Astrocyte of the cerebellum (primary cell): ENCODE measurements at regions not wholly inside any gene's neighbourhood (a gene's known extent, or its start where the extent isn't known, plus 50 kb on each side); places are given as distances from the start of the nearest gene placed in this dataset.
"Not testable (repeated sequence)": the region's sequence is repeated elsewhere in the genome, so short reads cannot be mapped to it uniquely, and the experiment has no call there.

ENCODE experiments used
- DNase-seq: peaks from one replicate; pipeline ENCODE4 v3.0.0-alpha.2; 2011; ENCODE audit warnings: low read depth
- H3K4me3 ChIP-seq: 2 replicates; pipeline ENCODE4 v1.5.1; 2011; ENCODE audit warnings: mild to moderate bottlenecking, low read depth, low read length, moderate library complexity
- in situ Hi-C: cut with HindIII; loops from 2 replicates; pipeline ENCODE4 v1.10.0; 2017; ENCODE audit warnings: low sequenced_read_pairs
- TF ChIP-seq, protein P1 (sequence below): IDR thresholded peaks from 2 replicates; pipeline ENCODE4 v1.5.1; 2012; ENCODE audit warnings: low read length, low read depth, moderate library complexity, mild to moderate bottlenecking; ENCODE audit errors: missing control alignments

DNA sequence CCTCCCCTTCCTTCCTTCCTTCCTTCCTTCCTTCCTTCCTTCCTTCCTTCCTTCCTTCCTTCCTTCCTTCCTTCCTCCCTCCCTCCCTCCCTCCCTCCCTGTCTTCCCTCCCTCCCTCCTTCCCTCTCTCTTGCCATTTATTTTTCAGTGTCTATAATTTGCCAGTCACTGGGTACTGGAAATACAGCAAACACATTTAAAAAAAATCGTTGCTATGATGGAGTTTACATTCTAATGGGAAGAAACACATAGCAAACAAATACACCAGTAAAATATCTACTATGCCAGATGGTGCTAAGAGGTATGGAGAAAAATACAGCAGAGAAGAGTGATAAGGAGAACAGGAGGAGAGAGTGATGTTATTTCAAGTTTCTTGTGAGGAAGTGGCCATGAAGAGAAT is 309.5 kb downstream of the CTH start:
- H3K4me3 ChIP-seq = no peak overlapping the region
- in situ Hi-C loops = no loop called here
- DNase-seq = no peak
- TF ChIP-seq, protein P1, sequence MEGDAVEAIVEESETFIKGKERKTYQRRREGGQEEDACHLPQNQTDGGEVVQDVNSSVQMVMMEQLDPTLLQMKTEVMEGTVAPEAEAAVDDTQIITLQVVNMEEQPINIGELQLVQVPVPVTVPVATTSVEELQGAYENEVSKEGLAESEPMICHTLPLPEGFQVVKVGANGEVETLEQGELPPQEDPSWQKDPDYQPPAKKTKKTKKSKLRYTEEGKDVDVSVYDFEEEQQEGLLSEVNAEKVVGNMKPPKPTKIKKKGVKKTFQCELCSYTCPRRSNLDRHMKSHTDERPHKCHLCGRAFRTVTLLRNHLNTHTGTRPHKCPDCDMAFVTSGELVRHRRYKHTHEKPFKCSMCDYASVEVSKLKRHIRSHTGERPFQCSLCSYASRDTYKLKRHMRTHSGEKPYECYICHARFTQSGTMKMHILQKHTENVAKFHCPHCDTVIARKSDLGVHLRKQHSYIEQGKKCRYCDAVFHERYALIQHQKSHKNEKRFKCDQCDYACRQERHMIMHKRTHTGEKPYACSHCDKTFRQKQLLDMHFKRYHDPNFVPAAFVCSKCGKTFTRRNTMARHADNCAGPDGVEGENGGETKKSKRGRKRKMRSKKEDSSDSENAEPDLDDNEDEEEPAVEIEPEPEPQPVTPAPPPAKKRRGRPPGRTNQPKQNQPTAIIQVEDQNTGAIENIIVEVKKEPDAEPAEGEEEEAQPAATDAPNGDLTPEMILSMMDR = no peak

DNA sequence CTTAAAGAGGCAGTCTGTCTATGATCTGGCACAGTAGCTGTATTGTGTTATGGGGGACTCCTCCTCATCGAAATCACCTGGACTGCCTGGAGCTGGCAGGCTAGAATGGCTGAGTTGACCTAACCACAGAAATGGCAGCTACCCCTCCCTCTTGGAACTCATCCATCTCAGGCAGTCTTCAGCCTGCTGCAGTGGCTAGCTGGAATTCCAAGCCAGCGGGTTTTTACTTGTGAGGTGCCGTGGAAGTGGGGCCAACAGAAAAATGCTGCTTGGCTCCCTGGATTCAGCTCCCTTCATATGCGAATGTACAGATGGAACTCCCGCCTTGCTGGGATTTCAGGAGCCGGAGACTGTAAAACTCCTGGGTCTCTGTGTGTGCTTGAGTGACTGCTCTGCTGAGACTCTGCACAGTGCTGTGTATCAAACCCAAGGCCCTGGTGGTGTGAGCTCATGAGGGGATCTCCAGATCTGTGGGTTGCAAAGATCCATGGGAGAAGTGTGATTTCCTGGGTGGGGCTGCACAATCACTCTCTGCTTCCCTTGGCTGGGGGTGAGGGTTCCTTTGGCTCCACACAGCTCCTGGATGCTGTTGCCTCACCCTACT is 316.9 kb downstream of the CTH start:
- DNase-seq = no peak
- in situ Hi-C loops = no loop called here

DNA sequence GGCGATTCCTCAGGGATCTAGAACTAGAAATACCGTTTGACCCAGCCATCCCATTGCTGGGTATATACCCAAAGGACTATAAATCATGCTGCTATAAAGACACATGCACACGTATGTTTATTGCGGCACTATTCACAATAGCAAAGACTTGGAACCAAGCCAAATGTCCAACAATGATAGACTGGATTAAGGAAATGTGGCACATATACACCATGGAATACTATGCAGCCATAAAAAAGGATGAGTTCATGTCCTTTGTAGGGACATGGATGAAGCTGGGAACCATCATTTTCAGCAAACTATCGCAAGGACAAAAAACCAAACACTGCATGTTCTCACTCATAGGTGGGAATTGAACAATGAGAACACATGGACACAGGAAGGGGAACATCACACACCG is 311.1 kb downstream of the PTGER3 start:
- in situ Hi-C loops, DNase-seq, H3K4me3 ChIP-seq: not testable (repeated sequence)

More for the DNA sequence above, 316.9 kb downstream of the CTH start:
- TF ChIP-seq, protein P1 = no peak
- H3K4me3 ChIP-seq = no peak overlapping the region

DNA sequence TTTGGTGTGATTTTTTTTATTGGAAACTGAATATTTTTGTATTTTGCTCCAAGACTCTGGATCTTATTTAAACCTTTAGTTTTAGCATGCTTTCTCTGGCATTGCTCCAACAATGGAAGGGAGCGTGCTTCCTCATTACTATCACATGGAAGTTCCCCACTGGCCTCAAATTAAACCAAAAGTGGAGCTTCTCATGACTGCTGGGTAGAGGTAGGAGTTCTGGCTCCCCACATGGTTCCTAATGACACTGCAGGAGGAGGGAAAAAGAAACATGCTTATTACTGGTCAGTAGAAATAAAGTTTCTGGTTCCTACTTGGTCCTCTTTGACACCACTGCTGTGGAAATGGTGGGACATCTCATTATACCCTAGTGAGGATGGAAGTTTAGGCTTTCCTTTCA is 310.5 kb downstream of the PTGER3 start:
- in situ Hi-C loops = no loop called here
- H3K4me3 ChIP-seq = no peak overlapping the region
- TF ChIP-seq, protein P1 = no peak
- no peak for DNase-seq

DNA sequence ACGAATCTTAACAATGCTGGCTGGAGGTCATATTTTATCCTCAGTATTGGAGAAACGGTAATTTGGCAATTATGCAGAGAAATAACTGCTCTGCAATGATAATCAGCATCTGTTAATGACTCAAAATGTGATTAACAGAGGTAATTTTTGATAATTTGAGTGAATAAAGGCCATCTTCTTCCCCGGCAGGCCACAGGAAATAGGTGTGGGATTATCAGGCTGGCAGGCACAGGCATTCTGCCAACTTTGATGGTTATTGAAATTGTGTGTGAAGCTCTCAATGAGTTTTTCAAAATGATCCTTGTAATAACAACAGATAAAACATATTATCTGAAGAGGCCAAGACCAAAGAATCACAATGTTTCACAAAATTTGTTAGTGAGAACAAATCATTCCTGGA is 309.0 kb downstream of the PTGER3 start:
- DNase-seq = no peak
- TF ChIP-seq, protein P1 = no peak
- in situ Hi-C loops = no loop called here
- no peak overlapping the region for H3K4me3 ChIP-seq

DNA sequence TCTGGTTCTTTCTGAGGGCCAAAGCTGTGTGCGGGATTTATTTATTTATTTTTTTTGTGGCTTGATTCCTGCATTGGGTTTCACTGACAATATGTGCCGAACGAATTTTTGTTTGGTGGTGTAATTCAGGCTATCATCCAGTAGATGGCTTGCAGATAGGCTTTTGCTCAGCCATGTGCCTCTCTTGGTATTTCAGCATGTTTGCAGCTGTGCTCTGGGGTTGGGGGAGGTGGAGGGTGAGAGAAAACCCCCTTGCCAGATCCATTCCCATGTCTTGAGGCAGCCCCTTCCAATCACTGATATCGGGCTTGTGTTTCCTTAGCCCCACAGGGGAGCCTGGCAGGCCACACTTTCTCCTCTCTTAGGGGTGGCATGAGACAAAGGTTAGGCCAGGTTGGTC is 302.4 kb downstream of the PTGER3 start:
- TF ChIP-seq, protein P1 = no peak
- no peak for DNase-seq
- in situ Hi-C loops = no loop called here
- H3K4me3 ChIP-seq = no peak overlapping the region

DNA sequence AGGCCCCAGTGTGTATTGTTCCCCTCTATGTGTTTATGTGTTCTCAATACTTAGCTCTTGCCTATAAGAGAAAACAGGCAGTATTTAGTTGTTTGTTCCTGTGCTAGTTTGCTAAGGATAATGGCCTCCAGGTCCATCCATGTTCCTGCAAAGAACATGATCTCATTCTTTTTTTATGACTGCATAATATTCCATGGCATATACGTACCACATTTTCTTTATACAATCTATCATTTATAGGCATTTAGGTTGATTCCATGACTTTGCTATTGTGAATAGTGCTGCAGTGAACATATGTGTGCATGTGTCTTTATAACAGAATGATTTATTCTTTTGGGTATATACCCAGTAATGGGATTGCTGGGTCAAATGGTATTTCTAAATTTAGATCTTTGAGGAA is 301.6 kb downstream of the PTGER3 start:
- DNase-seq, H3K4me3 ChIP-seq, in situ Hi-C loops: not testable (repeated sequence)

DNA sequence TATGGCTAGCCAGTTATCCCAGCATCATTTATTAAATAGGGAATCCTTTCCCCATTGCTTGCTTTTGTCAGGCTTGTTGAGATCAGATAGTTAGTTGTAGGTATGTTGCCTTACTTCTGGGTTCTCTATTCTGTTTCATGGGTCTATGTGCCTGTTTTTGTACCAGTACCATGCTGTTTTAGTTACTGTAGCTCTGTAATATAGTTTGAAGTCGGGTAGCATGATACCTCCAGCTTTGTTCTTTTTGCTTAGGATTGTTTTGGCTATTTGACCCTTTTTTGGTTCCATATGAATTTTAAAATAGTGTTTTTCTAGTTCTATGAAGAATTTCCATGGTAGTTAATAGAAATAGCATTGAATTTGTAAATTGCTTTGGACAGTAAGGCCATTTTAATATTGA is 300.5 kb downstream of the PTGER3 start:
- in situ Hi-C loops, DNase-seq, H3K4me3 ChIP-seq: not testable (repeated sequence)

DNA sequence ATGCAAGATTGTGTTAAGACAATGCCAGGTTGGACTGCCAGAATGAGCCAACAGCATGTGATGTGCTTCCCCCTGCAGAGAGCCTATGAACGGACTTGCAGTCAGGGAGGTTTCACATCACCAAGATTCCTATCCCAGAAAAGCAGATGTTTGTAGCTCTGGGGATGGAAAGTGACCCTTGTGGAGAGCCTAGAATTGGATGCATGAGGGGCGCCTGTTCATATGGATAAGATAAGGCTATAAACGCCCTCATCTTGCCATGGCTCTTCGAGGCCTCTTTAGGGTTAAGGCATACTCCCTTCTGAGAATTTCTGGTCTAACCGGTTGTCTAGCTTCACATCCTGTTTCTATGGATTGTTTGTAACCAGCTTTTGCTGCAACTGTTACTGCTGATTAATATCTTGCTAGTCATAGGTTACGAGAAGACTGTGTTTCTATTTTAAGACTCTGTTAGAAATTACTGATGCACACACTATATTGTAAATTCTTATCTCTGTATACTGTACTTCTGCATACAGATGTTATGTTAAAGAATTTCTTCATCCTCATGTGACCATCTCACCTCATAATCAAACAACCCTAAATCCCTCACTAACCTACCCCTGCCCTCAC is 295.8 kb downstream of the PTGER3 start:
- H3K4me3 ChIP-seq, DNase-seq, in situ Hi-C loops: not testable (repeated sequence)
